ENCODE measurements at regions not wholly inside any gene's neighbourhood (a gene's known extent, or its start where the extent isn't known, plus 50 kb on each side); places are given as distances from the start of the nearest gene placed in this dataset.

DNA sequence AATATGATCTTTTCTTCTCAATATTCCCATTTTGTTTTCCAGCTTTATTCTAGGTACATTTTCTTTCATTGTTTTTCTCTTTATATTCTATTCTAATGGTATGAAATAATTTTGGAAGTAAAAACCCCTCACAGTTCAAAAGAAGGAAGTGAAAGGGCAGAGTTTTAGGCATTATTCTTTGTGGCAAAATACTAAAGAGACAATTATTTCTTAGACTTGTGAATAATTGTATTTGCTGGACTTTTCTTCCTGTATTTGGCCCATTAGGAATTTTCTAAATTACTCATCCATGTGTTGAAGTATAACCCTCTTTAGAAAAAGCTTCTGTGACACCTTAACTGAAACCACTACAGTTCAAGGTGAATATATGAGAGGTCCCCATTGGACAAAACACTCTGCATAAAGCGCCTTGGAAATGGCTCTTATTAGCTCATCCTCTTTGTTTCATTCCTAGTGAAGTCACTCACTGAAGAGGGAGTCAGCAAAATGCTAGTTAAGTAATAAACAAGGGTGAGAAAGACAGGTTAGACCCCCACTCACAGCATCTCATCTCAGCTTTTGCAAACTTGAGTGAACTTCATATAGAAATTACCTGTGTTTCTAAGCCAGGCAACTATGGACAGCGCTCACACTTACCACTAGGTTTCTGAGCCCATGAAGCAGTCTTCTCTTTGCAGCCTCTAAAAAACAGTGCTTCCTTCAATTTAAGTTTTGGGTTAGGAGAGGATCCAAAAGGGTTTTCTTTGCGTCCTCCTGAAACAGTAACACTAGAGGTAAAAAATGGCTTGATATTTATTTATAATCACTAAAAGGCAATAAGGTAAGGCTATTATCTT is 327.5 kb downstream of the ARPP21 start:
- DNase-seq (ENCODE audit: extremely low spot score in 2 of 2) = no peak
- no peaks in the 10 kb centered on the region for H3K36me3 ChIP-seq
- no peak overlapping the region for H3K4me3 ChIP-seq
- TF ChIP-seq POLR2A (IDR thresholded peaks at IDR 0.05) (no peak), POLR2AphosphoS5 (IDR thresholded peaks at IDR 0.05; ENCODE audit: insufficient read depth in 1 of 2, low read depth in 1 of 2) (no peak)
- TF ChIP-seq, protein P1, sequence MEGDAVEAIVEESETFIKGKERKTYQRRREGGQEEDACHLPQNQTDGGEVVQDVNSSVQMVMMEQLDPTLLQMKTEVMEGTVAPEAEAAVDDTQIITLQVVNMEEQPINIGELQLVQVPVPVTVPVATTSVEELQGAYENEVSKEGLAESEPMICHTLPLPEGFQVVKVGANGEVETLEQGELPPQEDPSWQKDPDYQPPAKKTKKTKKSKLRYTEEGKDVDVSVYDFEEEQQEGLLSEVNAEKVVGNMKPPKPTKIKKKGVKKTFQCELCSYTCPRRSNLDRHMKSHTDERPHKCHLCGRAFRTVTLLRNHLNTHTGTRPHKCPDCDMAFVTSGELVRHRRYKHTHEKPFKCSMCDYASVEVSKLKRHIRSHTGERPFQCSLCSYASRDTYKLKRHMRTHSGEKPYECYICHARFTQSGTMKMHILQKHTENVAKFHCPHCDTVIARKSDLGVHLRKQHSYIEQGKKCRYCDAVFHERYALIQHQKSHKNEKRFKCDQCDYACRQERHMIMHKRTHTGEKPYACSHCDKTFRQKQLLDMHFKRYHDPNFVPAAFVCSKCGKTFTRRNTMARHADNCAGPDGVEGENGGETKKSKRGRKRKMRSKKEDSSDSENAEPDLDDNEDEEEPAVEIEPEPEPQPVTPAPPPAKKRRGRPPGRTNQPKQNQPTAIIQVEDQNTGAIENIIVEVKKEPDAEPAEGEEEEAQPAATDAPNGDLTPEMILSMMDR (IDR thresholded peaks at IDR 0.05) = no peak
- intact Hi-C loops (cut with DNase I) = no loop called here
- H3K27me3 ChIP-seq = no peaks in the 10 kb centered on the region
- H3K27ac ChIP-seq = no peak overlapping the region
- H3K9me3 ChIP-seq = no peaks in the 10 kb centered on the region
- H3K4me1 ChIP-seq = no peaks in the 10 kb centered on the region

DNA sequence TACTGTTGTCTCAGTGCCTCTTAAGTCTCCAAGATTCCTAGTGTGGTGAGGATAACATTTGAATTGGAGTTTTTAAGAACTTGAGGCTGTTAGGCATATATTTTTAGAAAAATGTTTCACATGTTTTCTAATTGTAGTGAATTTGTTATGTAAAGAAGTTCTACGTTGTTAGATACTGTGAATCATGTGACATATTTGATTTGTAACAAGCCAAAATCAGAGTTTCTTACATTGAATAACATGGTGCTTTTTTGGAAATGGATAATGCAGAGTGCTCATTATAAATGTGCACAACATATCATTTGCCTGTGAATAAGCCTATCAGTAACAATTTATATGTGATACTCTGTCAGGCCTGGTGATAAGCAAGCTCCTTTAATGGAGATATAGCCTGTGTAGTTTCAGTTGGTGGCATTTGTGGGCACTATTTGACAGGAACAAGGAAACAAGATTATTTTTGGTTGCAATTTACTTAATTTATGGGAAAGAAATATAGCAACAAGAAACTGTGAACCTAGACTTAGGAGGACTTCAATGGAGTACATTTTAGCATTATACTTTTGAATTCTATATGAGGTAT is 328.8 kb downstream of the ARPP21 start:
- intact Hi-C loops (cut with DNase I) = no loop called here
- Histone ChIP-seq H3K4me3 (no peak overlapping the region), H3K27ac (no peak overlapping the region), H3K36me3 (no peaks in the 10 kb centered on the region), H3K9me3 (no peaks in the 10 kb centered on the region), H3K27me3 (no peaks in the 10 kb centered on the region), H3K4me1 (no peaks in the 10 kb centered on the region)
- no peak for TF ChIP-seq POLR2AphosphoS5 (IDR thresholded peaks at IDR 0.05; ENCODE audit: insufficient read depth in 1 of 2, low read depth in 1 of 2)
- TF ChIP-seq, protein P1 (IDR thresholded peaks at IDR 0.05) = no peak
- DNase-seq (ENCODE audit: extremely low spot score in 2 of 2) = no peak

DNA sequence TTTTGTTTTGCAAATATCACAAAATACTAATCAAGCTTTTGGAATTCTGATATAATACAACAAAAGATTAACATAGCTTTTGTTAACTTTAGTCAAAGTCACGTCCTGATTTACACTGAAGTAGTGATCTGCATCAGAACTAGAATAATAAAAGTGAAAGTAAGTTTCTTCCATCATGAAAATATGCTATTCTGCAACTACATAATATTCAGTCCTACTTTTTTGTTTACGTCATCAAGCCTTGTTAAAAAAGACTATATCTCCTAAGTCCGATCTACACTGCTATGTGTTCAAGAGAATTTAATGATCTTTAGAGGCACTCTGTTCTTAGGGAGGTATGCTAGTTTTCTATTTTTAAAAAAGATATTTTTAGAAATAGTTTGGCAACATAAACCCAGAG is 330.1 kb downstream of the ARPP21 start:
- H3K4me1 ChIP-seq = no peaks in the 10 kb centered on the region
- H3K9me3 ChIP-seq = no peaks in the 10 kb centered on the region
- intact Hi-C loops (cut with DNase I) = no loop called here
- H3K27me3 ChIP-seq = no peaks in the 10 kb centered on the region
- H3K4me3 ChIP-seq = peak overlapping the region in 1 of 2 donors; percentile 6
- H3K36me3 ChIP-seq = no peaks in the 10 kb centered on the region
- no peak for DNase-seq (ENCODE audit: extremely low spot score in 2 of 2)
- no peak overlapping the region for H3K27ac ChIP-seq
- TF ChIP-seq POLR2A (IDR thresholded peaks at IDR 0.05) = no peak
- TF ChIP-seq POLR2AphosphoS5 (IDR thresholded peaks at IDR 0.05; ENCODE audit: insufficient read depth in 1 of 2, low read depth in 1 of 2) = no peak
- TF ChIP-seq, protein P1 (IDR thresholded peaks at IDR 0.05) = no peak

DNA sequence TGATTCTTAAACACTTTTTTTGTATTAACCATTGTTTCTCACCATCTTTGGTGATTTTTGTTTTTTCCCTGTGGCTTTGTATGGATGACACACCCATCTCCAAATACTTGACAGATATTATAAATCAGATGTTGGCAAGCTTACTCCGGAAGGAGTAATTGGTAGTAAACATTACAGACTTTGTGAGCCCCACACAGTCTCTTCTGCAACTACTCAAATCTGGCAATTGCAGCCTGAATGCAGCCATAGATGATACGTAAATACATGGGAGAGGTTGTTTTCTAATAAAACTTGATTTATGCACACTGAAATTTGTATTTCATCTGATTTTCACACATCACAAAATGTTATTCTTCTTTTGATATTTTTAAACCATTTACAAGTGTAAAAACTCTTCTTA is 331.5 kb downstream of the ARPP21 start:
- Histone ChIP-seq H3K27me3 (no peaks in the 10 kb centered on the region), H3K36me3 (no peaks in the 10 kb centered on the region), H3K4me1 (no peaks in the 10 kb centered on the region), H3K4me3 (no peak overlapping the region), H3K27ac (no peak overlapping the region), H3K9me3 (no peaks in the 10 kb centered on the region)
- TF ChIP-seq POLR2A (IDR thresholded peaks at IDR 0.05) (no peak), POLR2AphosphoS5 (IDR thresholded peaks at IDR 0.05; ENCODE audit: insufficient read depth in 1 of 2, low read depth in 1 of 2) (no peak)
- TF ChIP-seq, protein P1 (IDR thresholded peaks at IDR 0.05) = no peak
- intact Hi-C loops (cut with DNase I) = no loop called here
- DNase-seq (ENCODE audit: extremely low spot score in 2 of 2) = no peak

DNA sequence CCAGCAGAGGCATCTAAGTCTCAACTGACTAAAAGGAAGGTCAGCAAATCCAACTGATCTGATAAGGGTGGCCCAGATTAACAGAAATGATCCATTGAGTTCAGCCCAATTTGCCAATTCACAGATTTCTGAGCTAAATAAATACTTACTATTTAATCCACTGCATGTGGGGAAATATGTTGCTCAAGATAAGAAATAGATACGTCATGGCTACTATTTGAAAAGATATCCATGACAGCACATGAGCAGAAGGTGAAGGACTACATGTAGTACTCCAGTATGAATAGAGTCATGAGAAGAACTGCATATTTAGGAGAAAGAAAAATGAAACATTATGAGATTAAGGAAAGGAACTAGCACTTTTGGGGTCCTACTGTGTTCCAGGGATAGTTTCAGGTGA is 332.4 kb downstream of the ARPP21 start:
- DNase-seq (ENCODE audit: extremely low spot score in 2 of 2) = no peak
- Histone ChIP-seq H3K36me3 (no peaks in the 10 kb centered on the region), H3K27me3 (no peaks in the 10 kb centered on the region), H3K4me3 (no peak overlapping the region), H3K9me3 (no peaks in the 10 kb centered on the region), H3K4me1 (no peaks in the 10 kb centered on the region), H3K27ac (no peak overlapping the region)
- intact Hi-C loops (cut with DNase I) = no loop called here
- TF ChIP-seq POLR2A (IDR thresholded peaks at IDR 0.05) (no peak), POLR2AphosphoS5 (IDR thresholded peaks at IDR 0.05; ENCODE audit: insufficient read depth in 1 of 2, low read depth in 1 of 2) (no peak)
- TF ChIP-seq, protein P1 (IDR thresholded peaks at IDR 0.05) = no peak

Data from vagina (tissue), 2 donors.